GM19023 (cell line): ENCODE measurements at regions not wholly inside any gene's neighbourhood (a gene's known extent, or its start where the extent isn't known, plus 50 kb on each side); places are given as distances from the start of the nearest gene placed in this dataset.
"Not testable (repeated sequence)": the region's sequence is repeated elsewhere in the genome, so short reads cannot be mapped to it uniquely, and the experiment has no call there.

Experiments
- ATAC-seq: cut with Tn5 transposase; IDR thresholded peaks from one replicate; pipeline ENCODE4 v1.9.1; 2021; ENCODE audit warnings: mild to moderate bottlenecking, moderate library complexity; ENCODE audit not compliant: unreplicated experiment

DNA sequence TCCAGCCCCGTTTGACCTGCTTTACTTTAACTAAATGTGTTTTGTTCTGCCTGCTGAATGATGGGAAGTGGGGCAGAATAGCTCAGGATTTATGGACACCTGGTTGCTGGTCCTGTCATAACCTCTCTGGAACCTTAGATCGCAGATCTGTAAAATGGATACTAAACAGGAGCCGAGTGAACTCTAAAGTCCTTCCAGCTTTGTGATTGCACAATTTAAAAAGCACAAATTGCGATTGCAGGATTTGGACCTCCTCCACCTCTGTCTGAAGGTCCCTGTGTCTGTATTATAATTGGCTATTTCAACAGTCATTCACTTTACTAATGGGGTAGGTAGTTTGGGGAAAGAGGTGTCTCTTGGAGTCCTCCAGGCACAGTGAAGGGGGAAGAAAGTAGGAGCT is 220.4 kb downstream of the LY86 start:
- ATAC-seq: no peak

- ATAC-seq: no peak
Measured at GRCh38 chr6:6810727-6811126, 222.2 kb downstream of the LY86 start.

- ATAC-seq: no peak
Measured at GRCh38 chr6:6811128-6812009, 222.8 kb downstream of the LY86 start.

GRCh38 chr6:6812427-6812826 is 223.9 kb downstream of the LY86 start:
- ATAC-seq: no peak

GRCh38 chr6:6815732-6816131 is 227.2 kb downstream of the LY86 start:
- ATAC-seq: no peak

DNA sequence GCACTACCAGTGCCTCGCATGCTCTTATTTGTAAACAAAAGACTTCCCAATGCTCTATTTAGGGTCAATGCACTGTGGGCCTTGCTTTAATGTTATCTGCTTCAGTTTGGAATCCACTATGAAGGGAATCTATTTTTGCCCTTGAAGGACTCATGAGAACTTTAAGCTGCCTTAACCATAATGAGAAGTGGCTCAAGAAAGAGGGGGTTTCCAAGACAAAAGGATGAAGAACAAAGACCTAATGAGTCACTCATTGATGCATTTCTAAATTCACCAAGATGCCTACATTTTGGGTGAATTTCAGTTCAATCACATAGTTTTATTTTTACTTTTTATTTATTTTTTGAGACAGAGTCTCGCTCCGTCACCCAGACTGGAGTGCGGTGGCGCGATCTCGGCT is 228.2 kb downstream of the LY86 start:
- ATAC-seq: no peak

DNA sequence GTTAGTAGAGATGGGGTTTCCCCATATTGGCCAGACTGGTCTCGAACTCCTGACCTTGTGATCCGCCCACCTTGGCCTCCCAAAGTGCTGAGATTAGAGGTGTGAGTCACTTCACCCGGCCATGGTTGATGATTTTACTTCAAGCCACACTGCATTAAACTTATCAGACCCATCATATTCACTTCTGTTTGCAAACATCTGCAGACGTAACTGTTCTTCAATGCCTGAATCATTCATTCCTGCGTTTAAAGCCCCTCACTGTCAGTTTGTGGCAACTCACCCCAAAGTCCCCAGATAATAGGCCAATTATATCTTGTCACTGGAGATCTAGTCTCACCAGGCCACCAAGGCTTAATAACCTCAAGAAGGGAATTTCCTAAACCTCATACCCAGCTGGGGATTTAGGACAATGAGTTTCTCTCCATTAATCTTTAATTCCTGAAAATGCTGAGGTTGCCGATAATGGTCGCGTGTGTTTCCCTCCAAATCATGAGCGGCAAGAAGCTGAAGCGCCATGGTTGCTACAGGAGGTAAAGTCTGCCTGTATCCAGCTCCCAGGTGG is 229.6 kb downstream of the LY86 start:
- ATAC-seq: no peak

- no peak for ATAC-seq
Measured at GRCh38 chr6:6820641-6821238, 232.2 kb downstream of the LY86 start.

DNA sequence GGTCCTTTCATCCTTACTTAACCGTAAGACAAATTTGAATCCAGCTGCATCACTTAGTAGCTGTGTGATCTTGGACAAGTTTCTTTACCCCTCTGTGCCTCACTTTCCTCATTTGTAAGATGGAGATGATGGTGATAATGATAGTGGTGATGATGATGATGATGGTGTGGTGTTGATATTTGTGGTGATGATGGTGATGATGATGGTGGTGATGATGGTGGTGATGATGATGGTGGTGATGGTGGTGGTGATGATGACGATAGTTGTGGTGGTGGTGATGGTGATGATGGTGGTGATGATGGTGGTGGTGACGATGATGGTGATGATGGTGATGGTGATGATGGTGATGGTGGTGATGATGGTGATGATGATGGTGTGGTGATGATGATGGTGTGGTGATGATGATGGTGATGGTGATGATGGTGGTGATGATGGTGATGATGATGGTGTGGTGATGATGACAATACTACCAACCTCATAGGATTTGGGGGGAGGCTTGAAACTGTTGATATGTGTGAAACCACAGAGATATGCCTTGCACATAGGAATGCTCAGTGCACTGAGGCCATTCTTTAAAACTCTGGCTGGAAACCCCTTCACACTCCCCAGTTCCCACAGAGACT is 233.2 kb downstream of the LY86 start:
- no peak for ATAC-seq

DNA sequence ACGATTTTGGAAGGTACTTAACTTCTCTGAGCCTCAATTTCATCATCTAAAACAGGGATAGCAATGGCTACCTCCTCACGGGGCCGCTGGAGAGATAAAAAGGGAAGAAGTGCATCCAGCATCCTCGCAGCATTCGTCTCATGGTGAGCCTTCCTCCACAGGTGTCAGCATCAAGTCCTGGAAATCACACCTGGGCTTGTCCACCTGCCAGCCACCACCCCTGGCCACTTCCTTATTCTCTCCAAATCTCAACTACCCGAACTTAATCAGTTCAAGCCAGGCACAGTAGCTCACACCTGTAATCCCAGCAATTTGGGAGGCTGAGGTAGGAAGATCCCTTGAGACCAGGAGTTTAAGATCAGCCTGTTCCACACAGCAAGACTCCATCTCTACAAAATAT is 234.5 kb downstream of the LY86 start:
- ATAC-seq: no peak

DNA sequence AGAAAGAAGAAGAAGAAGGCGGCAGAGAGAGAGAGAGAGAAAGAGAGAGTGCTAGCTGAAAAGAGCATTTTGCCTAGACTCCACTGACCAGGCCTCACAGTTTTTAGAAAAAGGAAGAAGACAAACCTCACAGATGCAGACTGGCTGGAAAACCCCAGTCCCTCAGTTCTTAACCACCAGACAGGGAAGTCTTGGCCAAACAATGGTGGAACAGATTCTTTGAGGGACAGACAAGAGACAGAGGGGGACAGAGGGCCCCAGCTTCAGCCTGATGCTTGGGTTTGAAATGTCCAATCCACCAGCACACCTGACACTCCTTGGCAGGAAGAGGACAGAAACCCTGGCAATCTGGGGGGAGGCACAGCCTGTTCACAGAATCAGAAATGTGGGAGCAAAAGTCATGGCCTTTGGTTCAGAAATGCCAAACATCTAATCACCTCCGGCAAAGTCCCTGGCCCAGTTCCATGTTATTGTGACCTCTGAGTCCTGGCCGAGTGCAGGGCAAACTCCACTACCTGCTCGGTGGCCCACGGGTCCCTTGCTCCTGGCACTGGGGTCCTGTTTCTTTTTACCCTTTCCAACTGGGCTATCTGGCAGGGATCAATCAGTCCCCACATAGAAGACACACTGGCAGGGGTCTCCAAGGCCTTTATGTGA is 235.2 kb downstream of the LY86 start:
- no peak for ATAC-seq

- no peak for ATAC-seq
Measured at GRCh38 chr6:6824381-6824780, 235.9 kb downstream of the LY86 start.

DNA sequence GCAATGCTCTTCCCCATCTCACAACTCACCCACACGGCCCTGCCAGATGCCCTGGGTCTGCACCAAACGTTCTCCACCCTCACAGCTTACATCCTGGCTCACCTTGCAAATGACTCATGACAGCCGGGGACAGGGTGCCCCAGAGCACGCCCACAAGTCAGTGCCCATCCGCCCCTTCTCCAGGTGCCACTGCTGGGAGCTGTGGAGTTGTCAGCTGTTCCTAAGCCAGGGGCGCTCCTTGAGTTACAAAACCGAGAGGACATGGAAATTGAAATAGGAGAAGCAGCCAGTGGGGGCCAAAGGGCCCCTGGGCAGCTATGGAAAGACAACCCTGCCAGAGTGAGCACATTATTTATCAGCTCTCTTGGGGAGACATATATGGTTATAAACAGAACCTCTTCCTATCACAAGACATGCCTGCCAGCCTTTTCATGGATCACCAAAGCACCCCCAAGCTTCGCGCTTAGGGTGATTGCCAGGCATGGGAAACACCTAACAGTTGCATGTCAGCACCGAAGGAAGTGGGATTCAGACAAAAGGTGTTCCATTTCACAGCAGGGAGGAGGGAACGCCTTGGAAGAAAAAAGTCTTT is 236.8 kb downstream of the LY86 start:
- no peak for ATAC-seq

DNA sequence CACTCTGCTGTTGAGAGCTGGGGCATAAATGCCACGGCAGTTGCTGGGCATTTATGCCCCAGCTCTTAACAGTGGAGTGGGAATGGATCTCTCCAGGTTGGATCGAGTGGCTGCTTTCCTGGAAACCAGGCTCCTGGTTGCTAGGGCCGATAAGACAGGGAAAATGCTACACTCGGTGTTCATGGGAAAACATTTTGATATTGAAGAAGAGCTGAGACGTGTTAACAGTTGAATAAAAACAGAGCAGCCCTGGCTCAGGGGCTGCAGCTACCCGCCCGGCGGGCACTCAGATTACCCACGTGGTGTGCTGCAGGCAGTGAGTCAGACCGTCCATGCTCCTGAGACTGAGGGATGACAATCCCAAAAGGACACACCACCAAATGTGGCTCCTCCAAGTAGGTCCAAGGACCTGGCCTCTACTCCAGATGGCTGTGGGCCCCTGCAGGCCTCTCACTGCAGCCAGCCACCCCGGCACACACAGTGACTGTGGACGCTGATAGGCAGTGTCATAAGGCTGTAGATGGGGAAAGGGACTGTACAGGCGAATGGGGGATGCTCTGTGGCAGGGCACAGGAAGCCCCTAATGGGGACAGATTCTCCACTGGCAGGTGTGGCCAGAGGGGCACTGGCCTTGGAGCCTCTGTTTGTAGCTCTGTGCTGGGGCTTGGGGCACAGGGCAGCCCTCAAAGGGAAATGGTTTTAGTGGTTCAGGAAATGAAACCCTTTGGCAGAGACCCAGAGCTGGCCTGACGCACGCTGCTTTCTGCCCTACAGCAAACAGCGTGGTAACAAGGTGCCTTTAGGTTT is 237.8 kb downstream of the LY86 start:
- peak; percentile 81 for ATAC-seq

DNA sequence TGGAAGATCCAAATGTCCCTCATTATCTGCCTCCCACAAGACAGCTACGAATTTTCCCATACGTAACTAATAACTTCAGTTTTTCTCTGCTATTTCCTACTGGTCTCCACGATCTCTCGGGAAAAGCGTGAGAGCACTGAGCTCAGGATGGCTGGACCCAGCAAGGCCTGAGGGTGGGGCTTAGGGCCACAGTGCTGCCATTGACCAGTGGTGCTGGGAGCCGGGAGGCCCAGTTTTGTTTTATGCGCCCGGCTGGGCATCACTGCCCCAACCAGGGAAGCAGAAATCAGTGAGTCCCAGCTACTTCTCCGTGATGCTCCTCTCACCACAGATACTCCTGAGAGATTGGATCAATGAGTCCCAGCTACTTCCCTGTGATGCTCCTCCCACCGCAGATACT is 238.4 kb downstream of the LY86 start:
- no peak for ATAC-seq

DNA sequence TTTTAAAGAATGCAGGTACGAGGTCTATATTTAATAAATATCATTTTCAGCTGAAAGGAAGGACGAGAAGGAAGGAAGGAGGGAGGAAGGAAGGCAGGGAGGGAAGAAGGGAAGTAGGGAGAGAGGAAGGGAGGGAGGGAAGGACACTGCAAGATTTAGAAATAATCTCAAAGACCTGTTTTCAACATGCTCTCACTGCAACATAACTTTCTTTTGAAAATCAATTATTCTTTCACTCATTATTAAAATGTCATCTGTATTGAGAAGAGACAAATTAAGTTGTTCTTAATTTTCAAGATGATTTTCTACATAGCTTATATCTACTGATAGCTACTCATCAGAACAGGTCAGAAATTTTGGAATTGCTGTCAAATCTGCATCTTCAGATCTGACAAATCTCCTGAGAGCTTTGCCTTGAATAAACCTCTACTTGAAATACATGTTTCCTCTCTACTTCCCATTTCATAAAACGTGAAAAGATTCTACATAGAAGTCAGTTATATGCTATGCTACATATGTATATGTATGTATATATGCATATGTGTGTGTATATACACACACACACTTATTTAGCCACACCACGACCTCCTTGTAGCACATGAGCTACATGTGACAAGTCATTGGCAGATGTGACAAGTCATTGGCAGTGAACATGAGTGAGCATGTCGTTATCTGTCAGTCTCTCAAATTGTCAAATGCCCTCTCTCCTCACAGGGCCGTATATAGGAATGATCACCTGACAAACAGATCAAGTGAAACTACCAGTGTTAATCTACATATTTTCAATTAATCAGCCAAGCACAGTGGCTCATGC is 241.6 kb downstream of the LY86 start:
- ATAC-seq: no peak

GRCh38 chr6:6830686-6831063 is 242.2 kb downstream of the LY86 start:
- not testable (repeated sequence) for ATAC-seq

GRCh38 chr6:6832439-6832838 is 243.9 kb downstream of the LY86 start:
- ATAC-seq: no peak
